ENCODE measurements at regions not wholly inside any gene's neighbourhood (a gene's known extent, or its start where the extent isn't known, plus 50 kb on each side); places are given as distances from the start of the nearest gene placed in this dataset.

GRCh38 chr18:22272242-22272641 is 102.9 kb downstream of the GATA6 start:
- no peaks in the 10 kb centered on the region for H3K27me3 ChIP-seq (ENCODE audit: insufficient read depth, insufficient read length)
- TF ChIP-seq YY1 (IDR thresholded peaks at IDR 0.05; ENCODE audit: insufficient read depth, insufficient read length) (no peak), SUZ12 (IDR thresholded peaks at IDR 0.05; ENCODE audit: extremely low read depth, insufficient read depth, insufficient read length) (no peak), ZNF274 (IDR thresholded peaks at IDR 0.05; ENCODE audit: low read depth, low read length) (no peak)
- no peaks in the 10 kb centered on the region for H3K4me1 ChIP-seq (ENCODE audit: insufficient read depth, insufficient read length)
- H3K9me3 ChIP-seq (ENCODE audit: insufficient read depth, low read length) = no peaks in the 10 kb centered on the region; the same call in 1 of the 2 replicates
- no peaks in the 10 kb centered on the region for H3K36me3 ChIP-seq (ENCODE audit: insufficient read depth, insufficient read length, low read length)
- DNase-seq (ENCODE audit: low read depth, low spot score) = no peak
- no peak overlapping the region for H3K9ac ChIP-seq (ENCODE audit: insufficient read length, low read depth)
- no peak overlapping the region for H3K4me3 ChIP-seq (ENCODE audit: insufficient read length, low read depth)

- H3K4me3 ChIP-seq (ENCODE audit: insufficient read length, low read depth) = no peak overlapping the region
- no peak overlapping the region for H3K9ac ChIP-seq (ENCODE audit: insufficient read length, low read depth)
- no peaks in the 10 kb centered on the region for H3K36me3 ChIP-seq (ENCODE audit: insufficient read depth, insufficient read length, low read length)
- H3K27me3 ChIP-seq (ENCODE audit: insufficient read depth, insufficient read length) = no peaks in the 10 kb centered on the region
- no peak for DNase-seq (ENCODE audit: low read depth, low spot score)
- no peaks in the 10 kb centered on the region for H3K4me1 ChIP-seq (ENCODE audit: insufficient read depth, insufficient read length)
- no peak for TF ChIP-seq ZNF274 (IDR thresholded peaks at IDR 0.05; ENCODE audit: low read depth, low read length)
- TF ChIP-seq YY1 (IDR thresholded peaks at IDR 0.05; ENCODE audit: insufficient read depth, insufficient read length) = no peak
- TF ChIP-seq SUZ12 (IDR thresholded peaks at IDR 0.05; ENCODE audit: extremely low read depth, insufficient read depth, insufficient read length) = no peak
- no peaks in the 10 kb centered on the region; the same call in 1 of the 2 replicates for H3K9me3 ChIP-seq (ENCODE audit: insufficient read depth, low read length)
Observed at GRCh38 chr18:22271030-22271429, 101.6 kb downstream of the GATA6 start.

GRCh38 chr18:22268641-22269128 is 99.3 kb downstream of the GATA6 start:
- TF ChIP-seq YY1 (IDR thresholded peaks at IDR 0.05; ENCODE audit: insufficient read depth, insufficient read length) = no peak
- no peak for TF ChIP-seq SUZ12 (IDR thresholded peaks at IDR 0.05; ENCODE audit: extremely low read depth, insufficient read depth, insufficient read length)
- TF ChIP-seq ZNF274 (IDR thresholded peaks at IDR 0.05; ENCODE audit: low read depth, low read length) = no peak

GRCh38 chr18:22267697-22268096 is 98.3 kb downstream of the GATA6 start:
- no peaks in the 10 kb centered on the region for H3K27me3 ChIP-seq (ENCODE audit: insufficient read depth, insufficient read length)
- H3K4me3 ChIP-seq (ENCODE audit: insufficient read length, low read depth) = no peak overlapping the region
- H3K9me3 ChIP-seq (ENCODE audit: insufficient read depth, low read length) = no peaks in the 10 kb centered on the region
- H3K4me1 ChIP-seq (ENCODE audit: insufficient read depth, insufficient read length) = no peaks in the 10 kb centered on the region
- DNase-seq (ENCODE audit: low read depth, low spot score) = no peak
- TF ChIP-seq ZNF274 (IDR thresholded peaks at IDR 0.05; ENCODE audit: low read depth, low read length) (no peak), SUZ12 (IDR thresholded peaks at IDR 0.05; ENCODE audit: extremely low read depth, insufficient read depth, insufficient read length) (no peak), YY1 (IDR thresholded peaks at IDR 0.05; ENCODE audit: insufficient read depth, insufficient read length) (no peak)
- no peaks in the 10 kb centered on the region for H3K36me3 ChIP-seq (ENCODE audit: insufficient read depth, insufficient read length, low read length)
- no peak overlapping the region for H3K9ac ChIP-seq (ENCODE audit: insufficient read length, low read depth)

More at GRCh38 chr18:22268641-22269128, 99.3 kb downstream of the GATA6 start:
- no peaks in the 10 kb centered on the region for H3K27me3 ChIP-seq (ENCODE audit: insufficient read depth, insufficient read length)
- H3K4me1 ChIP-seq (ENCODE audit: insufficient read depth, insufficient read length) = no peaks in the 10 kb centered on the region
- no peaks in the 10 kb centered on the region for H3K9me3 ChIP-seq (ENCODE audit: insufficient read depth, low read length)
- DNase-seq (ENCODE audit: low read depth, low spot score) = no peak
- H3K4me3 ChIP-seq (ENCODE audit: insufficient read length, low read depth) = no peak overlapping the region
- no peak overlapping the region for H3K9ac ChIP-seq (ENCODE audit: insufficient read length, low read depth)
- no peaks in the 10 kb centered on the region for H3K36me3 ChIP-seq (ENCODE audit: insufficient read depth, insufficient read length, low read length)

GRCh38 chr18:22267225-22267624 is 97.8 kb downstream of the GATA6 start:
- Histone ChIP-seq H3K36me3 (ENCODE audit: insufficient read depth, insufficient read length, low read length) (no peaks in the 10 kb centered on the region), H3K4me3 (ENCODE audit: insufficient read length, low read depth) (no peak overlapping the region), H3K4me1 (ENCODE audit: insufficient read depth, insufficient read length) (no peaks in the 10 kb centered on the region), H3K9me3 (ENCODE audit: insufficient read depth, low read length) (no peaks in the 10 kb centered on the region), H3K27me3 (ENCODE audit: insufficient read depth, insufficient read length) (no peaks in the 10 kb centered on the region), H3K9ac (ENCODE audit: insufficient read length, low read depth) (no peak overlapping the region)
- TF ChIP-seq ZNF274 (IDR thresholded peaks at IDR 0.05; ENCODE audit: low read depth, low read length) (no peak), SUZ12 (IDR thresholded peaks at IDR 0.05; ENCODE audit: extremely low read depth, insufficient read depth, insufficient read length) (no peak), YY1 (IDR thresholded peaks at IDR 0.05; ENCODE audit: insufficient read depth, insufficient read length) (no peak)
- no peak for DNase-seq (ENCODE audit: low read depth, low spot score)

- H3K4me1 ChIP-seq (ENCODE audit: insufficient read depth, insufficient read length) = no peaks in the 10 kb centered on the region
- H3K36me3 ChIP-seq (ENCODE audit: insufficient read depth, insufficient read length, low read length) = no peaks in the 10 kb centered on the region
- DNase-seq (ENCODE audit: low read depth, low spot score) = no peak
- H3K9ac ChIP-seq (ENCODE audit: insufficient read length, low read depth) = no peak overlapping the region
- H3K4me3 ChIP-seq (ENCODE audit: insufficient read length, low read depth) = no peak overlapping the region
- no peaks in the 10 kb centered on the region for H3K9me3 ChIP-seq (ENCODE audit: insufficient read depth, low read length)
- no peak for TF ChIP-seq ZNF274 (IDR thresholded peaks at IDR 0.05; ENCODE audit: low read depth, low read length)
- TF ChIP-seq YY1 (IDR thresholded peaks at IDR 0.05; ENCODE audit: insufficient read depth, insufficient read length) = no peak
- no peak for TF ChIP-seq SUZ12 (IDR thresholded peaks at IDR 0.05; ENCODE audit: extremely low read depth, insufficient read depth, insufficient read length)
- no peaks in the 10 kb centered on the region for H3K27me3 ChIP-seq (ENCODE audit: insufficient read depth, insufficient read length)
Observed at GRCh38 chr18:22265838-22266237, 96.4 kb downstream of the GATA6 start.

GRCh38 chr18:22260208-22260820 is 90.9 kb downstream of the GATA6 start:
- TF ChIP-seq SUZ12 (IDR thresholded peaks at IDR 0.05; ENCODE audit: extremely low read depth, insufficient read depth, insufficient read length) = no peak
- TF ChIP-seq YY1 (IDR thresholded peaks at IDR 0.05; ENCODE audit: insufficient read depth, insufficient read length) = no peak
- no peak for TF ChIP-seq ZNF274 (IDR thresholded peaks at IDR 0.05; ENCODE audit: low read depth, low read length)
- no peaks in the 10 kb centered on the region for H3K27me3 ChIP-seq (ENCODE audit: insufficient read depth, insufficient read length)
- H3K9ac ChIP-seq (ENCODE audit: insufficient read length, low read depth) = no peak overlapping the region
- H3K4me1 ChIP-seq (ENCODE audit: insufficient read depth, insufficient read length) = no peaks in the 10 kb centered on the region
- H3K9me3 ChIP-seq (ENCODE audit: insufficient read depth, low read length) = no peaks in the 10 kb centered on the region
- no peaks in the 10 kb centered on the region for H3K36me3 ChIP-seq (ENCODE audit: insufficient read depth, insufficient read length, low read length)
- no peak overlapping the region for H3K4me3 ChIP-seq (ENCODE audit: insufficient read length, low read depth)
- no peak for DNase-seq (ENCODE audit: low read depth, low spot score)
